ENCODE measurements at regions not wholly inside any gene's neighbourhood (a gene's known extent, or its start where the extent isn't known, plus 50 kb on each side); places are given as distances from the start of the nearest gene placed in this dataset.

DNA sequence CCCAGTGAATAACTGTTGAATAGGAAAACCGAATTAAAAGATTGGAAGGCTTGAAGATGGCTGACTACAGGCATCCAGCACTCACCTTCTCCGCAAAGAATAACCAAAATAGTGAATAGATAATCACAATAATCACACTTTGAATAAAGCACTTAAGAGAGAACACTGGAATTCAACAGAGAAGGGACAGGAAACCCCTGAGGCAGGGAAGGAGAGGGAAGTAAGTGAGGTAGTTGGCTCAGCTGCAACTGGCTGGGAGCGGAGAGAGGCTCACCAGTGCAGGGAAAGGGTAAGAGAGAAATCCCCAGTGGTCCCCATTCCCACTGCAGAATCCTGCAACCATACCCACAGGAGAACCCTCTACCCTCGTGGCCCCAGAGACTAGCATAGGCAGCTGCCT, 246.6 kb upstream of the NCKAP5 start:
- no peak for DNase-seq

DNA sequence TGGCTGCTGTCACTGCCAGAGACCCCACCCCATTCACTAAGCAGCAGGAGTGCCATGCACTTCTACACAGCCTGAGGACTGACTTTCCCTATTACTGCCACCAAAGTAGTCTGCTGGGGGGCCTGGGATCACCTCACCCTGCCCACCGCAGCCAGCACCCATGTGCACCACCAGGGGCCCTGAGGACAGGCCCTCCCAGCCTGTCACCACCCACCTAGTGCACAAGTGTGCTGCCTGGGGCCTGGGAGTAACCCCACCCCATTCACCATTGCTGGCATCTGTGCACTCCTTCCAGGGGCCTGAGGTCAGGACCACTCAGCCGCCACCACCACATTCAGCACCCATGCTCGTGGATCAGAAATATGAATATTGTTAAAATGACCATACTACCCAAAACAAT, 247.8 kb upstream of the NCKAP5 start:
- no peak for DNase-seq

GRCh38 chr2:133817680-133818566, 249.7 kb upstream of the NCKAP5 start:
- no peak for DNase-seq

- no peak for DNase-seq
These were observed 250.4 kb upstream of the NCKAP5 start for GRCh38 chr2:133818661-133819060.

DNA sequence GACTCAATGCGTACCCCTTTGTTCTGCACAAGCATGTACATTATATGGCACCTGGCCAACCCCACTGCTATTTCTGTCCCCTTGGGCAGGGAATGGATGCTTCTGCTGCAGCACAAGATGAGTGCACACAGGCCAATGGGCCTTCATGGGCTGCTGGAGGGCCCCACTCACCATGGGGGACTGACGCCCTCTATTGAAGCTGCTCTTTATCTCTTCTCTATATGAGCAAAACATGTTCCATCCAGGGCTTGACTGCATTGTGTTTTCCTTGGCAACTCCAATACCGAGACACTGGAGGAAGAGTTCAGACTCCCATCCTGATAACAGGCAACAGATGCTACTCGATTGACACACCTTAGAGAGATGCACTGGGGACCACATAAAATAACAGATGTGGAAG, 251.6 kb upstream of the NCKAP5 start:
- DNase-seq: no peak

GRCh38 chr2:133821107-133821760, 253.0 kb upstream of the NCKAP5 start:
- DNase-seq: no peak

GRCh38 chr2:133822517-133823225, 254.4 kb upstream of the NCKAP5 start:
- no peak for DNase-seq

DNA sequence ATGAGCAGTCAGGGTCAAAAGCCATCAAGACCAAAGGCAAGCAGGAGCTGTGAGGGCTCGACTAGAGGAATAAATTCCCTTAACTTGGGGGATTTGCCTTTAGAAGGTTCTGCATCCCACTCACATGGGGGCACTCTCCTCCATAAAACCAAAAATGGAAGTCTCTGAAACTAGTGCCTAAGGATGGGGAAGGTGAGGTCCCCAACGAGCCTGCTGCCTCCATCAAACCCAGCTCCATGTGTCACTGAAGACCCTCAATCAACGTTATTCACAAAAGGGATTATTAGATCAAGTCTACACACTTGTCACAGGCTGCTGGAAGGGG, 254.9 kb upstream of the NCKAP5 start:
- DNase-seq: no peak

DNA sequence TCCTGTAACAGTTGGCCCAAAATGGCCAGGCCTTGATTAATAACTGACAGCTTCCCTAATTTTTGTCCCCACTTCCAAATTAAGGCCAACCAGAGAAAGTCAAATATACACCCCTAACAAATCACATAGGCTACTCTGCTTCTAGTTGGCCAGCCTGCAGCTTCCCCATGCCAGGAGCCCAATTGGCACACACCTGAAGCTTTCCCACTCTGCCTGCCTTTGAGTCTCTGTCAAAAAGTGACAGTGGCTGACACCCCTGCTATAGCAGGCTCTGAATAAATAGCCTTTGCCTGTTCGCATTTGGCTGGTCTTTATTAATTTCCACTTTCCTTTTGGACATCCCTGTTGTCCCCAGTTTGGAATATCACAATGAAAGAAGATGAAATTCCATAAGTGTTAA, 256.6 kb upstream of the NCKAP5 start:
- no peak for DNase-seq

- no peak for DNase-seq
These were observed 257.5 kb upstream of the NCKAP5 start for GRCh38 chr2:133825778-133826177.

GRCh38 chr2:133828913-133829312, 260.6 kb upstream of the NCKAP5 start:
- no peak for DNase-seq

DNA sequence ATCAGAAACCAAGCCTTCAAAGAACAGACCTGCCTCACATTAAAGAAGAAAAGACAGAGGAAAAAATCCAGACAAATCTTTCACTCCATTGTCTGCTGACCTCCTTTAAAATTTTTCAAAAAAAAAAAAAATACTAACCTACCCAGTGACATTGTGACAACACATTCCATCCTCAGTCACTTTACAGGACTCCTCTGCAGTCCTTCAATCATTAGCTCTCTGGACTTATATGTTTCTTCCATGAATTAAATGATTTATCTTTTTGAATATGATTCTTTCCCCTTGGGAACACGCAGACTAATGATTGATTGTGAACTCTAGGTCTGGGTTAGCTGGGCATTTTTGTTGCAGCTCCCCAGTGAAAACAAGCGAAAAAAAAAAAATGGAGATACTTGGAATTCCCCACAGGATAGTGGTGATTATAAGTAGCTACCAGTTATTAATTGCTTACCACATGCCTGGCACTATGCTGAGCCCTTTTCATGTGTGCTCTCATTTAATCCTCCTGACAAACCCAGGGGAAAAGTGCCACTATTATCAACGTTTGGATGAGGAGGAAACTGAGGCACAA, 261.3 kb upstream of the NCKAP5 start:
- no peak for DNase-seq

- DNase-seq: no peak
These were observed 265.5 kb upstream of the NCKAP5 start for GRCh38 chr2:133833746-133834145.

- DNase-seq: no peak
These were observed 267.8 kb upstream of the NCKAP5 start for GRCh38 chr2:133835821-133836619.

- DNase-seq: no peak
These were observed 268.6 kb upstream of the NCKAP5 start for GRCh38 chr2:133836691-133837345.

GRCh38 chr2:133837441-133838094, 269.3 kb upstream of the NCKAP5 start:
- no peak for DNase-seq

GRCh38 chr2:133838642-133839365, 270.5 kb upstream of the NCKAP5 start:
- no peak for DNase-seq

DNA sequence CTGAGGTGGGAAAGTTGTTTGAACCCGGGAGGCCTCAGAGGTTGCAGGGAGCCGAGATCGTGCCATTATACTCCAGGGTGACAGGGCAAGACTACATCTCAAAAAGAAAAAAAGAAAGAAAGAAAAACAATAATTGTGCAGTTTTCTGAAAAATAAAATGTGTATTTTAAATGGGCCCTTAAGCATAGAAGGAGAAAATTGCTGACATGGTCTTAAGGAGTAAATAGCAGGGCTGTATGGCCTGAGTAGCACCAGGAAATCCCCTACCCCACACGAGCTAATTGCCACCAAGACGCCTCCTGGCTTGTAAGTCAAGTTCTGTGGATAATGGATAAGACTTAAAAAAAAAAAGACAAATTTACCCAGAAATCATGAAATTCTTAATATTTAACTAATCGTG, 271.4 kb upstream of the NCKAP5 start:
- DNase-seq: no peak

DNA sequence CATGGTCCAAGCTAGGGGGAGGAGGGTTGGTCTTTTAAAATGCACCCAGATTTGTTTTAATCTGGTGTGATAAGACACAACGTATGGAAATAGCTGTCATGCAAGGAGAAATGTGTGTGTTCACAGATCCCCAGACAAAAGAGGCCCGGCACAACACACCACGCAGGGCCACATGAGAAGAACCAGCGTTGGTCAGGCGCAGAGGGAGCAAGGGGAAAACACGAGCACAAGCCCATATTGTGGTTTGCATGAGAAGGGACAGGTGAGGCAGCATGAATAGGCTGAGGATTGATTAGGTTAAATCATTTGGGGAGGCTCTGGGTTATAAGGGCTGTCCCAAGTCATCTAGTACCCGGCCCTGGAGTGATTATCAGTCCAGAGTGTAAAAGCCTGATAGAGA, 272.5 kb upstream of the NCKAP5 start:
- DNase-seq: no peak

- no peak for DNase-seq
These were observed 273.6 kb upstream of the NCKAP5 start for GRCh38 chr2:133841900-133842299.

DNA sequence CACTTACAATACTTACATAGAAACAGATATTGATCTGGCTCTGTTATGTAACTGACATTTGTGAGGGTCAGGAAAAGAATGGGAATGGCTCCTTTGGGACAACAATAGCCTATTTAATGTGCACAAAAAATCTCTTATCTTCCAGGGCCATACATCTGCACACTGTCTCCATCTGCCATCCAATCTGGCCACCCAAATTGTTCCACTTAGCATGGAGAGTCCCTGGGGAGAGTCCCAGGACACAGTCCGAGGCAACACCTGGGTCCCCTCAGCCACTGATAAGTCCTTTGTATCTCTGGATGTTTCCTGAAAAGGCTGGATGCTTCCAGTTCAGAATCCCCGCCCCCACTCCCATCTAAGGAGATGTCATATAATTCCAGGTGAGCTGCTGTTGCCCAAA, 274.2 kb upstream of the NCKAP5 start:
- no peak for DNase-seq

All from NCI-H2081 treated with DMSO at 0.1 percent for 48 hours (cell line).